ENCODE measurements at regions not wholly inside any gene's neighbourhood (a gene's known extent, or its start where the extent isn't known, plus 50 kb on each side); places are given as distances from the start of the nearest gene placed in this dataset.

DNA sequence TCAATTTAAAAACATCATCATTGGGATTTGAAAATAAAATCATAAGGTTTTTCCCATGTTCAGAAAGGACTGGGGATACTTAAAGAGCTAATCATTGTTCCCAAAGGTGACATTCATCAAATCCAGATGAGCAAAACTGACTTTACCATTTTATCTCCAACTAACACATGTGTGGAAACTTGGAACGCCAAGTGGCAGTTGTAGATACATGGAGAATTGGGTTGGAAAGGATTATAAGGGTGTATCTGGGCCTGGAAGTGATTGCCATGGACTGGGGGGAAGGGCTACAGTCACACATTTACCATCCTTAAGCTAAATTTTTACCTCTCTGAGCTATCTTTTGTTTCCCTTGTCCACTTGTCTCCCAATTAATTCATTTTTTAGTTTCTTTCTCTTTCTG lies 203.4 kb downstream of the SLC39A8 start:
- in situ Hi-C loops (cut with HindIII; ENCODE audit: low pct_unique_long_range_greater_than_20kb, low sequenced_read_pairs) (no loop called here), intact Hi-C loops (cut with micrococcal nuclease; ENCODE audit: unreplicated experiment) (no loop called here)
- Histone ChIP-seq H3K9me3 (ENCODE audit: control insufficient read depth, insufficient read depth, low read depth, low read length) (no peaks in the 10 kb centered on the region), H3K4me3 (ENCODE audit: low read depth in 2 of 2, low read length in 2 of 2) (no peak overlapping the region), H3K4me1 (ENCODE audit: control insufficient read depth, insufficient read depth, low read length) (no peaks in the 10 kb centered on the region), H3K27me3 (ENCODE audit: control insufficient read depth, insufficient read depth, low read length) (no peaks in the 10 kb centered on the region), H3K36me3 (ENCODE audit: control insufficient read depth, insufficient read depth, low read length) (no peaks in the 10 kb centered on the region), H3K27ac (ENCODE audit: low read length) (no peak overlapping the region)
- ATAC-seq = no peak
- DNase-seq (ENCODE audit: low read depth, low spot score) = no peak
- no TSS peak for BruUV-seq (replicated peaks)
- TF ChIP-seq SIN3A (IDR thresholded peaks at IDR 0.05; ENCODE audit: borderline replicate concordance, insufficient read depth, low read depth, low read length) = no peak
- no peak for TF ChIP-seq POLR2AphosphoS5 (IDR thresholded peaks at IDR 0.05; ENCODE audit: low read depth, low read length)
- TF ChIP-seq, protein P1, sequence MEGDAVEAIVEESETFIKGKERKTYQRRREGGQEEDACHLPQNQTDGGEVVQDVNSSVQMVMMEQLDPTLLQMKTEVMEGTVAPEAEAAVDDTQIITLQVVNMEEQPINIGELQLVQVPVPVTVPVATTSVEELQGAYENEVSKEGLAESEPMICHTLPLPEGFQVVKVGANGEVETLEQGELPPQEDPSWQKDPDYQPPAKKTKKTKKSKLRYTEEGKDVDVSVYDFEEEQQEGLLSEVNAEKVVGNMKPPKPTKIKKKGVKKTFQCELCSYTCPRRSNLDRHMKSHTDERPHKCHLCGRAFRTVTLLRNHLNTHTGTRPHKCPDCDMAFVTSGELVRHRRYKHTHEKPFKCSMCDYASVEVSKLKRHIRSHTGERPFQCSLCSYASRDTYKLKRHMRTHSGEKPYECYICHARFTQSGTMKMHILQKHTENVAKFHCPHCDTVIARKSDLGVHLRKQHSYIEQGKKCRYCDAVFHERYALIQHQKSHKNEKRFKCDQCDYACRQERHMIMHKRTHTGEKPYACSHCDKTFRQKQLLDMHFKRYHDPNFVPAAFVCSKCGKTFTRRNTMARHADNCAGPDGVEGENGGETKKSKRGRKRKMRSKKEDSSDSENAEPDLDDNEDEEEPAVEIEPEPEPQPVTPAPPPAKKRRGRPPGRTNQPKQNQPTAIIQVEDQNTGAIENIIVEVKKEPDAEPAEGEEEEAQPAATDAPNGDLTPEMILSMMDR (IDR thresholded peaks at IDR 0.05) = no peak
- TF ChIP-seq, protein P2, sequence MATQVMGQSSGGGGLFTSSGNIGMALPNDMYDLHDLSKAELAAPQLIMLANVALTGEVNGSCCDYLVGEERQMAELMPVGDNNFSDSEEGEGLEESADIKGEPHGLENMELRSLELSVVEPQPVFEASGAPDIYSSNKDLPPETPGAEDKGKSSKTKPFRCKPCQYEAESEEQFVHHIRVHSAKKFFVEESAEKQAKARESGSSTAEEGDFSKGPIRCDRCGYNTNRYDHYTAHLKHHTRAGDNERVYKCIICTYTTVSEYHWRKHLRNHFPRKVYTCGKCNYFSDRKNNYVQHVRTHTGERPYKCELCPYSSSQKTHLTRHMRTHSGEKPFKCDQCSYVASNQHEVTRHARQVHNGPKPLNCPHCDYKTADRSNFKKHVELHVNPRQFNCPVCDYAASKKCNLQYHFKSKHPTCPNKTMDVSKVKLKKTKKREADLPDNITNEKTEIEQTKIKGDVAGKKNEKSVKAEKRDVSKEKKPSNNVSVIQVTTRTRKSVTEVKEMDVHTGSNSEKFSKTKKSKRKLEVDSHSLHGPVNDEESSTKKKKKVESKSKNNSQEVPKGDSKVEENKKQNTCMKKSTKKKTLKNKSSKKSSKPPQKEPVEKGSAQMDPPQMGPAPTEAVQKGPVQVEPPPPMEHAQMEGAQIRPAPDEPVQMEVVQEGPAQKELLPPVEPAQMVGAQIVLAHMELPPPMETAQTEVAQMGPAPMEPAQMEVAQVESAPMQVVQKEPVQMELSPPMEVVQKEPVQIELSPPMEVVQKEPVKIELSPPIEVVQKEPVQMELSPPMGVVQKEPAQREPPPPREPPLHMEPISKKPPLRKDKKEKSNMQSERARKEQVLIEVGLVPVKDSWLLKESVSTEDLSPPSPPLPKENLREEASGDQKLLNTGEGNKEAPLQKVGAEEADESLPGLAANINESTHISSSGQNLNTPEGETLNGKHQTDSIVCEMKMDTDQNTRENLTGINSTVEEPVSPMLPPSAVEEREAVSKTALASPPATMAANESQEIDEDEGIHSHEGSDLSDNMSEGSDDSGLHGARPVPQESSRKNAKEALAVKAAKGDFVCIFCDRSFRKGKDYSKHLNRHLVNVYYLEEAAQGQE (IDR thresholded peaks at IDR 0.05; ENCODE audit: insufficient read depth in 1 of 2, low read depth in 2 of 2, low read length in 1 of 2) = no peak
- POLR2A ChIA-PET = no interaction called here
- CTCF ChIA-PET = no interaction called here

DNA sequence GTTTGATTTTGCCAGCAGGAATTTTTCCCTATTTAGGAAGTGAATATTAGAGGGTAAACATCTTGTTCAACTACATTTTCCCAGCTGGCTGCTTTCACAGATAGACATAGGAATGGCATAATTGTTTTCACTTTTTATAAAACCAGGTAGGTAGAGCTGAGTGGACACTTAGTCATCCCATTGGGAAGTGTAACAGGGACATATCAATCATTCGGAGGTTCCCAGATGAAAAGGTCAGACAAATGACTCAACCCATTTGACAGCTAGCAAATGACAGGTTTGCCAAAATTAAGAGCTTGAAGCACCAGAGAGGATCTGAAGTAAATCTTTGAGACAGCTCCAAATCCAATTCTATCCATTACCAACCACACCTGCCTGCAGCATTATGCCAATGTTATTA lies 205.3 kb downstream of the SLC39A8 start:
- BruUV-seq (replicated peaks) = no TSS peak
- Histone ChIP-seq H3K27me3 (ENCODE audit: control insufficient read depth, insufficient read depth, low read length) (no peaks in the 10 kb centered on the region), H3K4me1 (ENCODE audit: control insufficient read depth, insufficient read depth, low read length) (no peaks in the 10 kb centered on the region), H3K9me3 (ENCODE audit: control insufficient read depth, insufficient read depth, low read depth, low read length) (no peaks in the 10 kb centered on the region), H3K4me3 (ENCODE audit: low read depth in 2 of 2, low read length in 2 of 2) (no peak overlapping the region), H3K27ac (ENCODE audit: low read length) (no peak overlapping the region), H3K36me3 (ENCODE audit: control insufficient read depth, insufficient read depth, low read length) (no peaks in the 10 kb centered on the region)
- in situ Hi-C loops (cut with HindIII; ENCODE audit: low pct_unique_long_range_greater_than_20kb, low sequenced_read_pairs) (no loop called here), intact Hi-C loops (cut with micrococcal nuclease; ENCODE audit: unreplicated experiment) (no loop called here)
- CTCF ChIA-PET = no interaction called here
- POLR2A ChIA-PET = no interaction called here
- ATAC-seq (no peak), DNase-seq (ENCODE audit: low read depth, low spot score) (no peak)
- no peak for TF ChIP-seq TCF7L2 (IDR thresholded peaks at IDR 0.05; ENCODE audit: low read depth, low read length)
- TF ChIP-seq, protein P1 (IDR thresholded peaks at IDR 0.05) = no peak
- no peak for TF ChIP-seq POLR2AphosphoS5 (IDR thresholded peaks at IDR 0.05; ENCODE audit: low read depth, low read length)
- TF ChIP-seq SIN3A (IDR thresholded peaks at IDR 0.05; ENCODE audit: borderline replicate concordance, insufficient read depth, low read depth, low read length) = no peak
- TF ChIP-seq, protein P2 (IDR thresholded peaks at IDR 0.05; ENCODE audit: insufficient read depth in 1 of 2, low read depth in 2 of 2, low read length in 1 of 2) = no peak
